ENCODE measurements at regions not wholly inside any gene's neighbourhood (a gene's known extent, or its start where the extent isn't known, plus 50 kb on each side); places are given as distances from the start of the nearest gene placed in this dataset.

- TF ChIP-seq, protein P1, sequence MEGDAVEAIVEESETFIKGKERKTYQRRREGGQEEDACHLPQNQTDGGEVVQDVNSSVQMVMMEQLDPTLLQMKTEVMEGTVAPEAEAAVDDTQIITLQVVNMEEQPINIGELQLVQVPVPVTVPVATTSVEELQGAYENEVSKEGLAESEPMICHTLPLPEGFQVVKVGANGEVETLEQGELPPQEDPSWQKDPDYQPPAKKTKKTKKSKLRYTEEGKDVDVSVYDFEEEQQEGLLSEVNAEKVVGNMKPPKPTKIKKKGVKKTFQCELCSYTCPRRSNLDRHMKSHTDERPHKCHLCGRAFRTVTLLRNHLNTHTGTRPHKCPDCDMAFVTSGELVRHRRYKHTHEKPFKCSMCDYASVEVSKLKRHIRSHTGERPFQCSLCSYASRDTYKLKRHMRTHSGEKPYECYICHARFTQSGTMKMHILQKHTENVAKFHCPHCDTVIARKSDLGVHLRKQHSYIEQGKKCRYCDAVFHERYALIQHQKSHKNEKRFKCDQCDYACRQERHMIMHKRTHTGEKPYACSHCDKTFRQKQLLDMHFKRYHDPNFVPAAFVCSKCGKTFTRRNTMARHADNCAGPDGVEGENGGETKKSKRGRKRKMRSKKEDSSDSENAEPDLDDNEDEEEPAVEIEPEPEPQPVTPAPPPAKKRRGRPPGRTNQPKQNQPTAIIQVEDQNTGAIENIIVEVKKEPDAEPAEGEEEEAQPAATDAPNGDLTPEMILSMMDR (IDR thresholded peaks at IDR 0.05): no peak
- TF ChIP-seq POLR2A (IDR thresholded peaks at IDR 0.05): no peak
- no peak for TF ChIP-seq POLR2AphosphoS5 (IDR thresholded peaks at IDR 0.05)
- no peak for TF ChIP-seq EP300 (IDR thresholded peaks at IDR 0.05)
These were observed 93.4 kb downstream of the TPRA1 start for GRCh38 chr3:127497166-127497565.

All from sigmoid colon (tissue), 4 donors.